ENCODE measurements at regions not wholly inside any gene's neighbourhood (a gene's known extent, or its start where the extent isn't known, plus 50 kb on each side); places are given as distances from the start of the nearest gene placed in this dataset.

DNA sequence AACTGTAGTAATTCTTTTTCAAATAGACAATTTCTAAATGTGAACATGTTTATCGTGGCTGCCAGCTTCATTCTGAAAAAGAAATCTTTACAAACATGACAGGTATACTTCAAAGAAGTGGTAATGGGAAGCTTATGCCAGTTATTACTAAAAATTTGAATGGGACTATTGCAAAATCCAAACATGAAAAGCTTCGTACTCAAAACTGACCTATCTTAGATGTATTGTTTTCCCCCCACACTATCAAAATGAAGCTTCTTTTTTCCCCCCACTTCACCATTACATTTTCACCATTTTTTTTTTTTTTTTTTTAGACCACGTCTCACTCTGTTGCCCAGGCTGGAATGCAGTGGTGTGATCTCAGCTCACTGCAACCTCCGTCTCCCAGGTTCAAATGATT, 50.4 kb upstream of the SERTAD2 start:
- DNase-seq = no peak

DNA sequence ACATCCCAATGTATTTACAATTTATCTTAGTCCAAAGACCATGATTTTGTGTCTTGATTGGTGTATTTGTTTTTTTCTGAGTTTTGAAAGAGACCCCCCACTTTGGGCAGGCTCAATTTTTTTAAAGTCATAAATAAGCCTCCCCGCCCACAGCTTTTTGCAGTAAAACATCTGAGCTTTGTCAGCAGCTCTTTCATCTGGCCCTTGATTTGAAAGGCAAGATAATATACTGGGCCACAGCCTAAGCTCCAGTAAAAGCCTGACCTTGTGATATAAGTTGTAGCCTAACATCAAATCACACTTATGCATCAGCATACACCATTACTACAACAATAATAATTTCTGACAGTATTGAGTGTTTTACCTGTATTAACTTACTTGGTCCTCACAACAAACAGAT, 51.3 kb upstream of the SERTAD2 start:
- no peak for DNase-seq

- DNase-seq = no peak
These were observed 53.6 kb upstream of the SERTAD2 start for GRCh38 chr2:64707276-64707675.

- DNase-seq = no peak
These were observed 55.1 kb upstream of the SERTAD2 start for GRCh38 chr2:64708829-64709228.

GRCh38 chr2:64711252-64711800, 57.6 kb upstream of the SERTAD2 start:
- DNase-seq = no peak

- no peak for DNase-seq
These were observed 60.0 kb upstream of the SERTAD2 start for GRCh38 chr2:64713686-64714085.

GRCh38 chr2:64716569-64716968, 62.9 kb upstream of the SERTAD2 start:
- no peak for DNase-seq

- no peak for DNase-seq
These were observed 64.7 kb upstream of the SERTAD2 start for GRCh38 chr2:64718250-64718885.

DNA sequence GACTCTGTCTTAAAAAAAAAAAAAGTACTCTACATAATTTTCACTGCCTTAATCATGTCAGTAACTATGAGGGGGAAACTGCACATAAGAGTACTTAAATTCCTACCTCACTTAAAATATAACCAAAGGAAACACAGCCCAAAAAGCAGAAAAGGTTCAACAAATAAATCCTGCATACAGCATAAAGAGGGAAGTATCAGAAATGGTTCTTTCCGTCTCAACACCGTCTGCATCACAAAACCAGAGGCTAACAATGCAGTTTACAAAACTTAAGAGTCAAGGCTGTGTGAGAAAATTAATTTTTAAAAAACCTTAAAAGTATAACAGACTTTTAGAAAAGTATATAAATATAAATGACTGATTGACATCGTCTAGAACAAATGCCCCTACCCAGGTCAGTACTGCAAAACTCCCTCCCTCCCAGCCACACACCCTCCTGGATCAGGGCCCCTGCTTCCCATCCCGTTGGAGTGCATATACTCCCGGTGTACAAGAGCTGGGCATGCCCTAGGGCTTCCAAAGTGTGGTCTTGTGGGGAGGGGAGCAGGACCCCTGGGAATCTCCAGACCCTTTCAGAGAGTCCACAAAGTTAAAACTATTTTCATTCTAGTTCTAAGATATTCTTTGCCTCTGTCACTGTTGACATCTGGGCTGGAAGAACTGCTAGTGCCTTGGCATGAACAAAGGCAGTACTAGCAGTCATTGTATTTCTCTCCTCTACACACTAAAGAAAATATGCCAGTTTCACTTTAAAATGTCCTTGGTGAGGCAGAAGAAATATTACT, 67.0 kb upstream of the SERTAD2 start:
- no peak for DNase-seq

GRCh38 chr2:64721320-64721623, 67.6 kb upstream of the SERTAD2 start:
- DNase-seq = no peak

GRCh38 chr2:64722291-64723044, 68.8 kb upstream of the SERTAD2 start:
- no peak for DNase-seq

DNA sequence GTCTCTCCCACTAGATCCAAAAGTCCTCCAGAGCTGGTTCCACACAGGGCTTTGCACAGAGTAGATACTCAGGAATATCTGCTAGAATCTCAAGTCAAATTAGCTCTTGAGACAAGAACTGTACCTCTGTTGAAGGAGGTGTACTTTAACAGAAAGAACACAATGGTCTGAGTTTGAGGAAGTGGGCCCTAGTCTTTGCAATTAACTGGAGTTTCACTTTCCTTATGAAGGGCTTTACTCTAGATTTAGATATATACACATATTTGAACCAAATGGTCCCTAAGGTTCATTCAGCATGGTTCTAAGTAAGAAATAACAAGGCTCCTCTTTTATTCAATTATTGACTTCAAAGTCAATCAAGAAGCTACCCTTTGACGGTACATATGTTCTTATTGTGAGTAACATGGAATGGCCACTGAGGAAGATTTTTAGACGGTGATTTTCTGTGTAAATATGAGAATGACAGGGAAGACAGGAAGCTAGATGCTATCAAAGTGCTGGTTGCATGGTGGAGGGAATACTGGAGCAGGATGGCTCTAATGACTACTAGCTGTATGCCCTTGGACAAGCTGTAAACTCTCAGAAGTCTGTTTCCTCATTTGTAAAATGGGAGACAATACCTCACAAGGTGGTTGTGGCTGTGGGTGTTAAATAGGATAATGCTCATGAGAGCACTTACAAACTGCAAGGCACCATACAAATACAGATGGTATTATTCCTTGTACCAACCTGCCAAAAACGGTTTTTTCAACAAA, 73.5 kb upstream of the SERTAD2 start:
- DNase-seq = no peak

DNA sequence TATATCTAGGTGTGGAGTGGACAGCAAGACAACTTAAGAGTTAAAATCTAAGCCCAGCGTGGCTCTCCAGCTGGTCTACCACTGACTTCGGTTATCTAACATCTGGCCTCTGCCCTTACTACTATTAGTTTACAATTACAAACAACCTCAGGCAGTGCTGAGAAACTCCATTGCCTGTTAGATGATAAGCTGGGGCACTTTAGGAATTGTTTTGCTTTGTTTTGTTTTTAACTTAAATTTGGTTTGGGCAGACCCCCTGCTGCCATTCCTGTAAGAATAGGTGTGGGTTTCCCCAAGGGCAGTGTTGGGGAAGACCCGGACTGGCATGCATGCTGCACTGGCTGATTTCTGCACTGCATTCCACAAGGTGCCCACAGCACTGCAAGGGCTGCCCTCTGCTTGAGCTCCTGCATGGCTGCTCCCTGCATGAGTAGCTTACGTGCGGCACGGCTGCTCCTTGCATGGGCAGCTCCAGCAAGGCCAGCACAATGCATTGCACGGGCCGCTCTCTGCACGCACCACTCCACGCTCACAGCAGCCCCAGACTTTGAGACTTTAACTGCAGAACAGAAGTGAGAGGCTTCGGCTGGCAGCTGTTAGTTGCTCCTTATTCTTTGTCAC, 74.2 kb upstream of the SERTAD2 start:
- no peak for DNase-seq

GRCh38 chr2:64730551-64731262, 77.0 kb upstream of the SERTAD2 start:
- DNase-seq = peak; percentile 27

GRCh38 chr2:64731263-64731643, 77.5 kb upstream of the SERTAD2 start:
- no peak for DNase-seq

GRCh38 chr2:64731746-64732145, 78.0 kb upstream of the SERTAD2 start:
- DNase-seq = no peak

DNA sequence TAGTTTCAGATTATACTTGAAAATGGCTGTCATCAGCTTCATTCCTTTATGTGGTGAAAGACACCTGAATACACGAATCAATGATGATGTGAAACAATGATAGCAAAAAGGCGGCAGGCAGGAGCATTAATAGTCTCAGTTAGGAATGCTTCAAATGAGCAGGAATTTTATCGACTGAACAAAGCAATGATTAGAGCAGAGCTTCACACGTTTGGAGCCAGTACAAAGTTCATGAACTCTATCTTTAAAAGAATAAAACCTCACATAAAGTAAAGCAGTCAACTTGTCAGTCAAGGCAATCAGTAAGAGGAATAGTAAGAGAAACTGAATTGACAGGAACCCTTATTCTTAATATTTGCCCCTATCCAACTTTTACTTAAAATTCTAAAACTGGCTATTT, 78.4 kb upstream of the SERTAD2 start:
- no peak for DNase-seq

DNA sequence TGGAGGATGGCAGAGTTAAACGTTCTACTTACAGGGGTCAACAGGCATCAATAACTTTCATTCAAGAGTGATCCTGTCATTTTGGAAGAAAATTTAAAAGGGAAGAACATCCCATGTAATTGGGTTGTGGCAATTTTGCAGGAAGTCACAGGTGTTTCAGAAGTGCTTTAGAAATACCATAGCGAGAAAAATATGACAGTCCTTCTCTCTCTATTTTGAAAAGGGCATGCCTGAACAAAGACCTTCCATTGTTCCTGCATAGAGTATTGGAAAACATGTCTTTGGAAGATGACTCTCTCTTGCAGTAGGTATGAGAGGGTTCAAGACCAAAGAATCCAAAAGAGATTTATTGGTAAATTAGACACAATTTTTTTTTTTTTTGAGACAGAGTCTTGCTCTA, 81.8 kb upstream of the SERTAD2 start:
- no peak for DNase-seq

DNA sequence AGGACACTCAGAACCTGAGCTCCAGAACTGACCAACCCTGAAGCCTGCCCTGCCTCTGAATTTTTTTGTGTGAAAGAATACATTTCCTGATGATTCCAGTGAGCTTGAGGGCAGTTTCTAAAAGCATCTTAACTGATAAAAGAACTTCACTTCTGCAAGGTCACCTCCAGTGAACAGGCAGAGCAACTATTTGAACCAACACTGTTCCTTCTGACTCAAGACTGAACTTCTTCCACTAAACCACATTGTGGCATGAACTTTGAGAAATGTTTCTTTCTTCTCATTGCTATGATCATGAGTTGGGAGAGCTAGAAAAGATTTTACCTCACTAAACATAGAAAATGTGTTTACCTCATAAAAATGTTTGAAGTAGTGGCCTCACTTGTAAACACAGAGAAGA, 83.8 kb upstream of the SERTAD2 start:
- DNase-seq = no peak

DNA sequence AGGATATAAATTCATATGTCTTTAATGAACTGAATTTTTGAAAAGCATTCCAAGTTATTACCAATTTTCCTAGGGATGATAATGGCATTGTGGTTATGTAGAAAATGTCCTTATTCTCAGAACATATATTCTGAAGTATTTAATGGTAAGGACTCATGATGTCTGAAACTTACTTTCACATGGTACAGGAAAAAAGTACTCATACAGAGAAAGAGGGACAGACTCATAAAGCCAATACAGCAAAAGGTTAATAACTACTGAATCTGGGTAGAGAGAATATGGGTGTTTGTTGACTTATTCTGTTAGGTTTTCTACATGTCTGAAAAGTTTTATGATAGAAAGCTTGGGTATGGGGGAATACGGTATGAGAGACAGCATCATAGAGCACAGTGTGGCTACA, 84.3 kb upstream of the SERTAD2 start:
- DNase-seq = no peak

GRCh38 chr2:64742678-64743077, 89.0 kb upstream of the SERTAD2 start:
- no peak for DNase-seq

GRCh38 chr2:64743739-64744330, 90.1 kb upstream of the SERTAD2 start:
- no peak for DNase-seq
